CD4-positive, alpha-beta T cell (primary cell): ENCODE measurements at regions not wholly inside any gene's neighbourhood (a gene's known extent, or its start where the extent isn't known, plus 50 kb on each side); places are given as distances from the start of the nearest gene placed in this dataset.

Experiments used
- ATAC-seq: fragments of 200-7000 bp; cut with Tn5 transposase; one replicate; pipeline ENCODE4 v1.10.0; 2022; ENCODE audit warnings: mild to moderate bottlenecking; ENCODE audit not compliant: poor library complexity
- CTCF ChIA-PET: fragments of 350-600 bp; sonication (Branson Sonifier 250); formaldehyde crosslinking; loops from one replicate; lab custom pipeline; 2021; ENCODE audit warnings: antibody characterized with exemption, inconsistent platforms; lab: Charles Lee
- POLR2A ChIA-PET: fragments of 350-600 bp; sonication (Branson Sonifier 250); formaldehyde crosslinking; loops from one replicate; lab custom pipeline; 2021; ENCODE audit warnings: antibody characterized with exemption, inconsistent platforms; lab: Charles Lee
- DNase-seq, 14 experiments: peaks; one replicate each; pipeline ENCODE4 v3.0.0-alpha.2; 2013 to 2020; ENCODE audit warnings: mixed read lengths in 2 of 14
- H3K27ac ChIP-seq, 2 donors: one replicate each; pipeline versions ENCODE4 v1.5.1 to v1.7.0; 2013; ENCODE audit warnings: low read length in 2 of 2, low read depth in 1 of 2, mild to moderate bottlenecking in 1 of 2
- H3K27me3 ChIP-seq, 2 experiments: 1 replicate in 1 of 2; 2 replicates in 1 of 2; pipeline versions ENCODE4 v1.6.1 to v1.7.0; 2013; ENCODE audit warnings: low read length in 2 of 2, control low read depth in 1 of 2, mild to moderate bottlenecking in 1 of 2, moderate library complexity in 1 of 2; ENCODE audit not compliant: insufficient read depth in 2 of 2, control insufficient read depth in 1 of 2
- H3K36me3 ChIP-seq: one replicate; pipeline ENCODE4 v1.6.1; 2013; ENCODE audit warnings: low read length, control low read depth; ENCODE audit not compliant: insufficient read depth
- H3K4me1 ChIP-seq: one replicate; pipeline ENCODE4 v1.6.1; 2013; ENCODE audit warnings: low read length, control low read depth; ENCODE audit not compliant: insufficient read depth
- H3K4me3 ChIP-seq: one replicate; pipeline ENCODE4 v1.5.1; 2013; ENCODE audit warnings: mild to moderate bottlenecking, low read length, moderate library complexity
- H3K9me3 ChIP-seq, 2 experiments: 1 replicate in 1 of 2; 2 replicates in 1 of 2; pipeline versions ENCODE4 v1.6.1 to v1.7.0; 2013; ENCODE audit warnings: low read length in 2 of 2, mild to moderate bottlenecking in 2 of 2, control low read depth in 1 of 2, moderate library complexity in 1 of 2; ENCODE audit not compliant: control insufficient read depth in 1 of 2, insufficient read depth in 1 of 2
- H3K27ac Mint-ChIP-seq: one replicate; pipeline ENCODE4 v1.8.0; 2020; ENCODE audit warnings: mixed read lengths
- H3K27me3 Mint-ChIP-seq: one replicate; pipeline ENCODE4 v1.8.0; 2021; ENCODE audit warnings: mixed read lengths
- H3K36me3 Mint-ChIP-seq: one replicate; pipeline ENCODE4 v1.8.0; 2021; ENCODE audit warnings: low read depth, mixed read lengths
- H3K4me1 Mint-ChIP-seq: one replicate; pipeline ENCODE4 v1.8.0; 2021; ENCODE audit warnings: low read depth, mixed read lengths
- H3K4me3 Mint-ChIP-seq: one replicate; pipeline ENCODE4 v1.8.0; 2020; ENCODE audit warnings: mild to moderate bottlenecking, mixed read lengths
- H3K9me3 Mint-ChIP-seq: one replicate; pipeline ENCODE4 v1.8.0; 2020; ENCODE audit warnings: mixed read lengths
- CTCF ChIP-seq: fragments of 200-600 bp; IDR thresholded peaks from one replicate; pipeline ENCODE4 v1.8.0; 2022; ENCODE audit warnings: antibody characterized with exemption, mild to moderate bottlenecking
- intact Hi-C, 2 experiments: fragments of 100-400 bp; cut with DNase I in 1 of 2; cut with micrococcal nuclease in 1 of 2; formaldehyde crosslinking; loops; one replicate each; pipeline versions ENCODE4 v1.15.1 to v1.9.0; 2023 to 2025; cut with DNase I, micrococcal nuclease

- H3K4me1 ChIP-seq: no peaks in the 10 kb centered on the region
- peaks cover 17 to 21% of the 10 kb centered on the region in 2 experiments for H3K9me3 ChIP-seq
- no peak overlapping the region for H3K27ac Mint-ChIP-seq
- ATAC-seq (no peak), DNase-seq (no peak)
- H3K27me3 Mint-ChIP-seq: no peaks in the 10 kb centered on the region
- TF ChIP-seq CTCF: no peak
- no peaks in the 10 kb centered on the region for H3K36me3 ChIP-seq
- H3K27ac ChIP-seq: no peak overlapping the region
- H3K36me3 Mint-ChIP-seq: no peaks in the 10 kb centered on the region
- no peak overlapping the region for H3K4me3 ChIP-seq
- H3K4me3 Mint-ChIP-seq: no peak overlapping the region
- ChIA-PET CTCF (no interaction called here), POLR2A (no interaction called here)
- H3K27me3 ChIP-seq: no peaks in the 10 kb centered on the region
- no peaks in the 10 kb centered on the region for H3K4me1 Mint-ChIP-seq
- intact Hi-C loops: no loop called here
- peaks cover 10% of the 10 kb centered on the region for H3K9me3 Mint-ChIP-seq
Observed at GRCh38 chr16:61030616-61031015, 1005.6 kb downstream of the CDH8 start.

- H3K27ac ChIP-seq: no peak overlapping the region
- no peak for TF ChIP-seq CTCF
- H3K9me3 ChIP-seq: peaks cover 4% of the 10 kb centered on the region in 2 experiments
- DNase-seq (no peak), ATAC-seq (no peak)
- ChIA-PET CTCF (no interaction called here), POLR2A (no interaction called here)
- no peaks in the 10 kb centered on the region for H3K4me1 Mint-ChIP-seq
- H3K27me3 Mint-ChIP-seq: no peaks in the 10 kb centered on the region
- no peaks in the 10 kb centered on the region for H3K36me3 ChIP-seq
- H3K27ac Mint-ChIP-seq: no peak overlapping the region
- H3K4me3 ChIP-seq: no peak overlapping the region
- peaks cover 17% of the 10 kb centered on the region for H3K9me3 Mint-ChIP-seq
- H3K27me3 ChIP-seq: no peaks in the 10 kb centered on the region
- no peaks in the 10 kb centered on the region for H3K36me3 Mint-ChIP-seq
- no peak overlapping the region for H3K4me3 Mint-ChIP-seq
- H3K4me1 ChIP-seq: no peaks in the 10 kb centered on the region
- intact Hi-C loops: no loop called here
Observed at GRCh38 chr16:61024180-61024900, 1011.9 kb downstream of the CDH8 start.

GRCh38 chr16:61014869-61015268 is 1021.4 kb downstream of the CDH8 start:
- Histone ChIP-seq H3K4me1 (no peaks in the 10 kb centered on the region), H3K9me3 (peaks cover 0 to 15% of the 10 kb centered on the region in 2 experiments), H3K36me3 (no peaks in the 10 kb centered on the region), H3K27me3 (no peaks in the 10 kb centered on the region), H3K4me3 (no peak overlapping the region), H3K27ac (no peak overlapping the region)
- Mint-ChIP-seq H3K9me3 (peaks cover 28% of the 10 kb centered on the region), H3K27me3 (no peaks in the 10 kb centered on the region), H3K4me1 (no peaks in the 10 kb centered on the region), H3K27ac (no peak overlapping the region), H3K4me3 (no peak overlapping the region), H3K36me3 (no peaks in the 10 kb centered on the region)
- no peak for TF ChIP-seq CTCF
- ChIA-PET CTCF (no interaction called here), POLR2A (no interaction called here)
- DNase-seq (no peak), ATAC-seq (no peak)
- intact Hi-C loops: no loop called here
